Fibroblast of the aortic adventitia (primary cell): ENCODE measurements at regions not wholly inside any gene's neighbourhood (a gene's known extent, or its start where the extent isn't known, plus 50 kb on each side); places are given as distances from the start of the nearest gene placed in this dataset.
"Not testable (repeated sequence)": the region's sequence is repeated elsewhere in the genome, so short reads cannot be mapped to it uniquely, and the experiment has no call there.

ENCODE experiments used
- DNase-seq: peaks from one replicate; pipeline ENCODE4 v3.0.0-alpha.2; 2010; ENCODE audit warnings: low read depth
- H3K4me3 ChIP-seq: 2 replicates; pipeline ENCODE4 v1.5.1; 2011; ENCODE audit warnings: low read depth, mild to moderate bottlenecking, control low read depth, low read length, moderate library complexity

- H3K4me3 ChIP-seq: not testable (repeated sequence)
Observed at GRCh38 chr15:20194591-20195198, 346.9 kb downstream of the GOLGA6L6 start.

GRCh38 chr15:20192982-20193929 is 348.3 kb downstream of the GOLGA6L6 start:
- not testable (repeated sequence) for DNase-seq, H3K4me3 ChIP-seq

More at GRCh38 chr15:20194591-20195198, 346.9 kb downstream of the GOLGA6L6 start:
- DNase-seq: not testable (repeated sequence)

GRCh38 chr15:20191508-20192125 is 350.0 kb downstream of the GOLGA6L6 start:
- H3K4me3 ChIP-seq, DNase-seq: not testable (repeated sequence)

- H3K4me3 ChIP-seq, DNase-seq: not testable (repeated sequence)
Observed at GRCh38 chr15:20188611-20189010, 353.0 kb downstream of the GOLGA6L6 start.

GRCh38 chr15:20187370-20188355 is 353.9 kb downstream of the GOLGA6L6 start:
- not testable (repeated sequence) for DNase-seq, H3K4me3 ChIP-seq

- H3K4me3 ChIP-seq, DNase-seq: not testable (repeated sequence)
Observed at GRCh38 chr15:20184879-20185278, 356.7 kb downstream of the GOLGA6L6 start.

- H3K4me3 ChIP-seq, DNase-seq: not testable (repeated sequence)
Observed at GRCh38 chr15:20168221-20168620, 373.4 kb downstream of the GOLGA6L6 start.

GRCh38 chr15:20153528-20153927 is 388.1 kb downstream of the GOLGA6L6 start:
- DNase-seq, H3K4me3 ChIP-seq: not testable (repeated sequence)

- not testable (repeated sequence) for H3K4me3 ChIP-seq, DNase-seq
Observed at GRCh38 chr15:20148679-20149078, 392.9 kb downstream of the GOLGA6L6 start.

GRCh38 chr15:20148008-20148407 is 393.6 kb downstream of the GOLGA6L6 start:
- not testable (repeated sequence) for H3K4me3 ChIP-seq, DNase-seq

GRCh38 chr15:20144333-20145036 is 397.1 kb downstream of the GOLGA6L6 start:
- DNase-seq, H3K4me3 ChIP-seq: not testable (repeated sequence)

GRCh38 chr15:20142906-20143305 is 398.7 kb downstream of the GOLGA6L6 start:
- not testable (repeated sequence) for H3K4me3 ChIP-seq, DNase-seq

- H3K4me3 ChIP-seq, DNase-seq: not testable (repeated sequence)
Observed at GRCh38 chr15:20142410-20142809, 399.2 kb downstream of the GOLGA6L6 start.

GRCh38 chr15:20124668-20125067 is 416.9 kb downstream of the GOLGA6L6 start:
- H3K4me3 ChIP-seq, DNase-seq: not testable (repeated sequence)
